Small intestine (tissue), 7 donors: ENCODE measurements at regions not wholly inside any gene's neighbourhood (a gene's known extent, or its start where the extent isn't known, plus 50 kb on each side); places are given as distances from the start of the nearest gene placed in this dataset.

Experiments used
- DNase-seq, 2 donors: peaks; one replicate each; pipeline versions ENCODE4 v3.0.0 to v3.0.0-alpha.2; 2013
- FAIRE-seq: peaks from 2 replicates; lab custom pipeline; 2012; peaks lifted over from hg19 to GRCh38; lab: Jason Lieb, UNC
- H3K27ac ChIP-seq, 3 donors: one replicate each; pipeline ENCODE4 v1.5.1; 2013; ENCODE audit warnings: low read length in 2 of 3, mild to moderate bottlenecking in 2 of 3, control low read depth in 1 of 3, inconsistent platforms in 1 of 3, low read depth in 1 of 3, moderate library complexity in 1 of 3
- H3K27me3 ChIP-seq, 3 donors: one replicate each; pipeline ENCODE4 v1.6.1; 2013; ENCODE audit warnings: low read length in 3 of 3, inconsistent platforms in 1 of 3; ENCODE audit not compliant: control insufficient read depth in 3 of 3, insufficient read depth in 3 of 3
- H3K36me3 ChIP-seq, 3 donors: one replicate each; pipeline ENCODE4 v1.6.1; 2013; ENCODE audit warnings: low read length in 3 of 3, inconsistent platforms in 1 of 3, low read depth in 1 of 3, mild to moderate bottlenecking in 1 of 3, moderate library complexity in 1 of 3; ENCODE audit not compliant: control insufficient read depth in 3 of 3, insufficient read depth in 2 of 3
- H3K4me1 ChIP-seq, 3 donors: one replicate each; pipeline ENCODE4 v1.6.1; 2013; ENCODE audit warnings: low read length in 2 of 3, inconsistent platforms in 1 of 3, low read depth in 1 of 3, mild to moderate bottlenecking in 1 of 3, moderate library complexity in 1 of 3; ENCODE audit not compliant: control insufficient read depth in 3 of 3, insufficient read depth in 2 of 3
- H3K4me3 ChIP-seq, 3 donors: one replicate each; pipeline ENCODE4 v1.5.1; 2013; ENCODE audit warnings: low read length in 3 of 3, control low read depth in 1 of 3, inconsistent platforms in 1 of 3, low read depth in 1 of 3, mild to moderate bottlenecking in 1 of 3, moderate library complexity in 1 of 3
- H3K9me3 ChIP-seq, 2 donors: one replicate each; pipeline ENCODE4 v1.6.1; 2013; ENCODE audit warnings: low read depth in 1 of 2, low read length in 1 of 2; ENCODE audit not compliant: control insufficient read depth in 2 of 2, insufficient read depth in 1 of 2
- WGBS, 3 donors: extraction: QIAGEN DNeasy Blood & Tissue Kit; methylation state at CpG; one replicate each; pipeline ENCODE4 v1.1.7; 2013; 5-methylcytosine and 5-hydroxymethylcytosine counted together
- donor health status: healthy with polysubstance abuse.
- donor health status: control.
- donor health status: control.
- donor health status: Bipolar disorder and iron deficiency.
- donor health status: healthy.

GRCh38 chr1:75999034-75999433 is 66.8 kb upstream of the ASB17 start:
- no peak overlapping the region for H3K27ac ChIP-seq
- H3K4me3 ChIP-seq, result no peak overlapping the region
- H3K9me3 ChIP-seq, result peaks cover 0 to 3% of the 10 kb centered on the region in 2 donors
- no peaks in the 10 kb centered on the region for H3K36me3 ChIP-seq
- WGBS, 3 donors, result 90% methylated on average over 2 of the region's 2 CpGs
- no peaks in the 10 kb centered on the region for H3K27me3 ChIP-seq
- no peaks in the 10 kb centered on the region for H3K4me1 ChIP-seq
- DNase-seq, result no peak
- no peak for FAIRE-seq

GRCh38 chr1:76003946-76004345 is 70.6 kb upstream of the ST6GALNAC3 start:
- no peaks in the 10 kb centered on the region for H3K9me3 ChIP-seq
- no peak overlapping the region for H3K27ac ChIP-seq
- no peaks in the 10 kb centered on the region for H3K4me1 ChIP-seq
- 86 to 97% (median 89%) methylated on average over 1 of the region's 1 CpG for WGBS, 3 donors
- FAIRE-seq (no peak), DNase-seq (no peak)
- H3K36me3 ChIP-seq, result no peaks in the 10 kb centered on the region
- H3K4me3 ChIP-seq, result no peak overlapping the region
- H3K27me3 ChIP-seq, result no peaks in the 10 kb centered on the region

GRCh38 chr1:76005765-76006164 is 68.8 kb upstream of the ST6GALNAC3 start:
- Histone ChIP-seq H3K36me3 (no peaks in the 10 kb centered on the region), H3K27ac (no peak overlapping the region), H3K4me3 (no peak overlapping the region), H3K27me3 (no peaks in the 10 kb centered on the region), H3K9me3 (no peaks in the 10 kb centered on the region), H3K4me1 (no peaks in the 10 kb centered on the region)
- DNase-seq, result no peak
- no peak for FAIRE-seq
- WGBS, 3 donors, result 63 to 78% (median 77%) methylated on average over 4 of the region's 4 CpGs

DNA sequence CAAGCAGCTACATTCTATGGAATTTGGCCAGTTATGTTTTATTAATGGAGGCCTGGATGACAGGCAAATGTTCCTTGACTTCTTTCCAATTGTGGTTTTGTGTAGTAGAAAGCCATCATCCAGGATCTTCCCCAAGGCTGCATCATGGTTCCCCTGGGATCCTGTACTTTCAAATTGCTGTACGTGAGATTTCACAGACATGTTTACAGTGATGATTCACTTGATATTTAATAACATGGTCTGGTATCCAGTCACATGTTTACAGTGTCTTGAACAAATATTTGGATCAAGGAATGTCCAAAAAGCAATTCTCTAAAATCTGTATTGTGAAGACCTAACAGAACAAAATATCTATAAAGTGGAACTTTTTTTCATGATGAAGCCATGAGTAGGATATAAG is 68.3 kb upstream of the ST6GALNAC3 start:
- no peaks in the 10 kb centered on the region for H3K9me3 ChIP-seq
- no peaks in the 10 kb centered on the region for H3K27me3 ChIP-seq
- DNase-seq (peak in 1 of 2 donors; percentile 16), FAIRE-seq (no peak)
- no peak overlapping the region for H3K4me3 ChIP-seq
- no peaks in the 10 kb centered on the region for H3K4me1 ChIP-seq
- H3K27ac ChIP-seq, result no peak overlapping the region
- 58 to 74% (median 61%) methylated on average over 1 of the region's 1 CpG for WGBS, 3 donors
- H3K36me3 ChIP-seq, result no peaks in the 10 kb centered on the region

DNA sequence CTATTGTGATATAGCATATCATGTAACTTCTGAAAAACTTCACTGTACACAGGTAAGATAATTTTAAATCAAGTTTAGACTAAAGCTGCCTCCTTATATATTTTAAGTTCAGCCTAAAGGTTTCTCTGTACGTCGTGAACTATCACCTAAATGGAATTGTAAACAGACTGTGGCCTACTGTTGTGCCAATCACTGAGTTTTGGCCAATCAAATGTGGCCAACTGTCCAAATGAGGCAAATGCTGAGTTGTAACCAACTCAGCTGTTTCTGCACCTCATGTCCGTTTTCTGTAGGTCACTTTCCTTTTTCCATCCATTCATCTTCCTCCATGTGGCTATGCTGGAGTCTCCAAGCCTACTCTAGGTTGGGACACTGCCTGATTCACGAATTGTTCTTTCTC is 63.7 kb upstream of the ST6GALNAC3 start:
- no peak overlapping the region for H3K27ac ChIP-seq
- DNase-seq, result no peak
- H3K9me3 ChIP-seq, result no peaks in the 10 kb centered on the region
- no peak overlapping the region for H3K4me3 ChIP-seq
- WGBS, 3 donors, result 71 to 85% (median 75%) methylated on average over 4 of the region's 4 CpGs
- H3K4me1 ChIP-seq, result no peaks in the 10 kb centered on the region
- H3K27me3 ChIP-seq, result no peaks in the 10 kb centered on the region
- no peak for FAIRE-seq
- H3K36me3 ChIP-seq, result no peaks in the 10 kb centered on the region

DNA sequence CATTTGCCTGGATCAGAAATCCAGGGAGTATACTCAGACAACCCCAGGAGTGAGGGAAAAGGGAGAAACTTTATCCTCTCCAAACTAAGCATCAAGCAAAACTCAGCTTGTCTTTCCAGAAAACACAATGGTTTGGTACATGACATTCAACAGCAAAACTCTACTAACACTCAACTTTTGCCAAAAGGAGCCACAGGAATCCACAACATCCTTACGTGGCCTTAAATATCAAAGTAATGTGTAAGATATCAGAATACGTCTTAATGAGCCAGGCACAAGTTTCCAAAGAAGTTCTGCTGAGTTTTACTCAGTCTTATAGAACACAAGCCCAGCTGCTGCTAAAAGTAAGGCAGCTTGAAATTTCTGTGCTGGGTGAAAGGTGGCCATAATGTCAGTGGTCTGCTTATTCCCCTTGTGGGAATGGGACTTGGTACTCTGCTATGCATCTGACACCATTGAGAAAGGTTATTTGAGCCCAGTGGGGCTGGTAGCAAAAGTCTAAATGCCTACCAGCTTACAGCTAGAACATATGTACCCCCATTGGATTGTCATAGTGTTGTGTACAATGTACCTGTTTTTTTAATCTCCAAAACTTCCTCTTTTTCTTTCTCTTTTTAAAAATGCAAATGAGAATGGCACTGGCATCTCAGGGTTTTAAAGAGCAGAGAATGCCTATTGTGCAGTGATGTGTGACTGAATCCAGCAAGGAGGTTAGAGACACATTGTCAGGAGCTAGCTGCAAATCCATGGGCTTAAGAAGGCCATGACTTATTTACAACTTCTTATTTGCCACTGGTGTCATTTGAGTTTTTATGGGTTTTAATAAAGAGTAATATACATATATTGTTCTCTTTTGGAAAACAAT is 62.0 kb upstream of the ST6GALNAC3 start:
- no peaks in the 10 kb centered on the region for H3K36me3 ChIP-seq
- WGBS, 3 donors, result 73 to 88% (median 85%) methylated on average over 2 of the region's 2 CpGs
- no peaks in the 10 kb centered on the region for H3K4me1 ChIP-seq
- no peak overlapping the region for H3K4me3 ChIP-seq
- no peaks in the 10 kb centered on the region for H3K27me3 ChIP-seq
- FAIRE-seq (no peak), DNase-seq (no peak)
- no peak overlapping the region for H3K27ac ChIP-seq
- H3K9me3 ChIP-seq, result no peaks in the 10 kb centered on the region

GRCh38 chr1:76013206-76013581 is 61.4 kb upstream of the ST6GALNAC3 start:
- no peaks in the 10 kb centered on the region for H3K9me3 ChIP-seq
- FAIRE-seq, result no peak
- H3K27ac ChIP-seq, result no peak overlapping the region
- H3K36me3 ChIP-seq, result no peaks in the 10 kb centered on the region
- DNase-seq, result no peak
- H3K4me3 ChIP-seq, result no peak overlapping the region
- H3K27me3 ChIP-seq, result no peaks in the 10 kb centered on the region
- H3K4me1 ChIP-seq, result no peaks in the 10 kb centered on the region

DNA sequence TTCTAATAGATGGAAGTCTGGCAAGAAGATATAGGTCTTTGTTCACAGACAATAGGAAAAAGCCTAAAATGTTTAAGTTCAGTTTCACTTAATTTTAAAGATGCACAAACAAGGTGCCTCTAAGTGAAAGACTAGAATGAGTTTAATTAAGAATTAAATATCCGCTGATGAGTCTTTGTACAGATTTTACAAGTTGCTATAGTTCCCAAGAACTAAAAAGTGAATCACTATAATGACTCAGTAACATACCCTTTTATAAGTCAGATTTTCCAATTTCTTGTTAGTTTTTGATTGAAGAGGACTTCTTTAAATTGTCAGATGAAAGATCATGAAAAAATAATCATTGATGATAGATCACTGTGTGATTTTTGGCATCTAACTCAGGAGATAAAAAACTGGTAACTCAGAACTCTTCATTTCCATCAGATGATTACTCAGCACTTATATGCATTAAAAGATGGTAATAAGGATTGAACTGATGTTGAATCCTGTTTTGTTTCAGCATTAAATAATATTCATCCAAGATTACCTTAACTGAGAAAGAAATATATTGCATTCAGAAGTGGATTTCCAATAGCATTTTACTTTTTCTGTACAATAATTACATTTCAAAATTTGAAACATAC is 59.0 kb upstream of the ST6GALNAC3 start:
- no peaks in the 10 kb centered on the region for H3K36me3 ChIP-seq
- no peaks in the 10 kb centered on the region for H3K27me3 ChIP-seq
- DNase-seq, result no peak
- WGBS, 3 donors, result 85 to 95% (median 91%) methylated on average over 1 of the region's 1 CpG
- peak; percentile 23 for FAIRE-seq
- H3K4me1 ChIP-seq, result no peaks in the 10 kb centered on the region
- H3K27ac ChIP-seq, result no peak overlapping the region
- H3K9me3 ChIP-seq, result no peaks in the 10 kb centered on the region
- no peak overlapping the region for H3K4me3 ChIP-seq
